GM21381 (cell line): ENCODE measurements at regions not wholly inside any gene's neighbourhood (a gene's known extent, or its start where the extent isn't known, plus 50 kb on each side); places are given as distances from the start of the nearest gene placed in this dataset.
"Not testable (repeated sequence)": the region's sequence is repeated elsewhere in the genome, so short reads cannot be mapped to it uniquely, and the experiment has no call there.

Experiments
- ATAC-seq: cut with Tn5 transposase; IDR thresholded peaks from one replicate; pipeline ENCODE4 v1.9.1; 2021; ENCODE audit warnings: mild to moderate bottlenecking, moderate library complexity; ENCODE audit not compliant: unreplicated experiment

GRCh38 chr13:83731113-83731512 lies 151.2 kb downstream of the SLITRK1 start:
- ATAC-seq: no peak

- ATAC-seq: no peak
Observed at GRCh38 chr13:83730674-83731073, 151.6 kb downstream of the SLITRK1 start.

- ATAC-seq: no peak
Observed at GRCh38 chr13:83722443-83722842, 159.8 kb downstream of the SLITRK1 start.

GRCh38 chr13:83716121-83716520 lies 166.2 kb downstream of the SLITRK1 start:
- ATAC-seq: no peak

- no peak for ATAC-seq
Observed at GRCh38 chr13:83714236-83714635, 168.0 kb downstream of the SLITRK1 start.

GRCh38 chr13:83710133-83710515 lies 172.2 kb downstream of the SLITRK1 start:
- ATAC-seq: no peak

GRCh38 chr13:83709426-83710132 lies 172.7 kb downstream of the SLITRK1 start:
- ATAC-seq: no peak

GRCh38 chr13:83702021-83702420 lies 180.3 kb downstream of the SLITRK1 start:
- no peak for ATAC-seq

GRCh38 chr13:83692800-83693199 lies 189.5 kb downstream of the SLITRK1 start:
- no peak for ATAC-seq

- no peak for ATAC-seq
Observed at GRCh38 chr13:83691966-83692365, 190.3 kb downstream of the SLITRK1 start.

- no peak for ATAC-seq
Observed at GRCh38 chr13:83681547-83681946, 200.7 kb downstream of the SLITRK1 start.

GRCh38 chr13:83677985-83678384 lies 204.3 kb downstream of the SLITRK1 start:
- no peak for ATAC-seq

- no peak for ATAC-seq
Observed at GRCh38 chr13:83672612-83673011, 209.7 kb downstream of the SLITRK1 start.

- no peak for ATAC-seq
Observed at GRCh38 chr13:83667606-83668005, 214.7 kb downstream of the SLITRK1 start.

GRCh38 chr13:83666141-83666540 lies 216.1 kb downstream of the SLITRK1 start:
- ATAC-seq: no peak

- no peak for ATAC-seq
Observed at GRCh38 chr13:83657281-83657680, 225.0 kb downstream of the SLITRK1 start.

GRCh38 chr13:83642617-83643016 lies 239.7 kb downstream of the SLITRK1 start:
- ATAC-seq: not testable (repeated sequence)

GRCh38 chr13:83634601-83635000 lies 247.7 kb downstream of the SLITRK1 start:
- no peak for ATAC-seq

- no peak for ATAC-seq
Observed at GRCh38 chr13:83633746-83634145, 248.5 kb downstream of the SLITRK1 start.

GRCh38 chr13:83622422-83622784 lies 259.9 kb downstream of the SLITRK1 start:
- ATAC-seq: no peak

- no peak for ATAC-seq
Observed at GRCh38 chr13:83621765-83622421, 260.4 kb downstream of the SLITRK1 start.

GRCh38 chr13:83620530-83621220 lies 261.6 kb downstream of the SLITRK1 start:
- ATAC-seq: no peak
